ENCODE measurements at regions not wholly inside any gene's neighbourhood (a gene's known extent, or its start where the extent isn't known, plus 50 kb on each side); places are given as distances from the start of the nearest gene placed in this dataset.
A peak's percentile ranks its signal among the peaks of the same experiment; 100 is the strongest.

DNA sequence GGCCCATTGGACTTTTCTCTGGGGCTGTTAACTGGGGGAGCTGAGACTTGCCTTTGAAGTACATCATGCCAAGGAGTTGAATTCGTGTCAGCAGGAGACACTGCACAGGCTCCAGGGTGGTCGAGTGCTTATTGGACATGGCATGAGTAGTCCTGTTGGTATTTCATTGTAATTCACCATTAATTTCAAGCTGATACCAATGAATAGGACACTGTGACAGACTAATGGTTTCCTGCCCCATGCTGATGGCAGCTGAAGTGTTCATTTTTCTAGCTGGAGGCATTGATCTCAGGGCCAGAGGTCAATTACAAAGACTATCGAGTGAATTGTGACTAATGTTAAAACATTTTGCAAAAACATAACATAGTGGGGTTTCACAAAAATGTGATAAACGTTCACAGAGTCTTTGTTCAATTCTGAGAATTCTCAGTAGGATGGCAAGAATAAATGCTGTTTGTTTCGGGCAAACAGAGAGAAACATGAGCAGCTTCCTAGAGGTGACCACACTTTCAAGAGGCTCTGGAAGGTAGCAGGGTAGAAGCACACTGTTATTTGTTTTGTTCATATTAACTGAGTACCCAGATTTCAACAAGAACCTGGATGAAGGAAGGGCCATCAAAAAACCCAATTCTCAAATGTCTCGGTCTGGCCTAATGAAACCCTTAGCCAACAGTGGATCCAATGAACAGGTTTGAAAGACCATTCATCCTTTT is 90.6 kb upstream of the ARL4C start:
- H3K36me3 ChIP-seq, result no peaks in the 10 kb centered on the region
- no peaks in the 10 kb centered on the region for H3K4me1 ChIP-seq
- TF ChIP-seq POLR2A (IDR thresholded peaks at IDR 0.05), result no peak
- TF ChIP-seq, protein P1, sequence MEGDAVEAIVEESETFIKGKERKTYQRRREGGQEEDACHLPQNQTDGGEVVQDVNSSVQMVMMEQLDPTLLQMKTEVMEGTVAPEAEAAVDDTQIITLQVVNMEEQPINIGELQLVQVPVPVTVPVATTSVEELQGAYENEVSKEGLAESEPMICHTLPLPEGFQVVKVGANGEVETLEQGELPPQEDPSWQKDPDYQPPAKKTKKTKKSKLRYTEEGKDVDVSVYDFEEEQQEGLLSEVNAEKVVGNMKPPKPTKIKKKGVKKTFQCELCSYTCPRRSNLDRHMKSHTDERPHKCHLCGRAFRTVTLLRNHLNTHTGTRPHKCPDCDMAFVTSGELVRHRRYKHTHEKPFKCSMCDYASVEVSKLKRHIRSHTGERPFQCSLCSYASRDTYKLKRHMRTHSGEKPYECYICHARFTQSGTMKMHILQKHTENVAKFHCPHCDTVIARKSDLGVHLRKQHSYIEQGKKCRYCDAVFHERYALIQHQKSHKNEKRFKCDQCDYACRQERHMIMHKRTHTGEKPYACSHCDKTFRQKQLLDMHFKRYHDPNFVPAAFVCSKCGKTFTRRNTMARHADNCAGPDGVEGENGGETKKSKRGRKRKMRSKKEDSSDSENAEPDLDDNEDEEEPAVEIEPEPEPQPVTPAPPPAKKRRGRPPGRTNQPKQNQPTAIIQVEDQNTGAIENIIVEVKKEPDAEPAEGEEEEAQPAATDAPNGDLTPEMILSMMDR (IDR thresholded peaks at IDR 0.05), result no peak
- no peak overlapping the region for H3K27ac ChIP-seq
- WGBS, 4 donors, result 83 to 89% (median 87%) methylated on average over 6 of the region's 6 CpGs
- DNase-seq (no peak), ATAC-seq (no peak)
- H3K9me3 ChIP-seq, result no peaks in the 10 kb centered on the region
- no peak overlapping the region for H3K4me3 ChIP-seq
- intact Hi-C loops (cut with DNase I), result no loop called here
- peaks cover 0 to 11% (median 0%) of the 10 kb centered on the region in 9 donors for H3K27me3 ChIP-seq

DNA sequence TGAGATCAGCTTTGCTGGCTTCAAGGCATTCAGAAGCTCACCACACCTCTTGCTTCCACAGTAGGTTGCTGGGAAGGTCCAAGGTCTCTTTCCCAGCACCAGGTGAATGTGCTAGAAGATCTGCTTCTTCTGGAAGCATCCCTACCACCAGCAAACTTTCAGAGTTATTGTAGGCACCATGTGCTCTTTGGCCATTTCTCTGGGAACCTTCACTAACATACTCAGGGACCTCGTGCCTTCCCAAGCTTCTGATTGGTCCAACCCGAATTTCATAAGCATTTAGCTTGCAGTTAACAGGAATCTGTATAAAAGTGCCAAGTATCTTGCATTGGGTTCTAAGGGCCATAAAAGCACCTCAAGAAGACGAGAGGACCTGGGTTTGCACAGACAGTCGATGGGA is 86.5 kb upstream of the ARL4C start:
- WGBS, 4 donors, result 87 to 88% (median 88%) methylated on average over 4 of the region's 4 CpGs
- intact Hi-C loops (cut with DNase I), result no loop called here

DNA sequence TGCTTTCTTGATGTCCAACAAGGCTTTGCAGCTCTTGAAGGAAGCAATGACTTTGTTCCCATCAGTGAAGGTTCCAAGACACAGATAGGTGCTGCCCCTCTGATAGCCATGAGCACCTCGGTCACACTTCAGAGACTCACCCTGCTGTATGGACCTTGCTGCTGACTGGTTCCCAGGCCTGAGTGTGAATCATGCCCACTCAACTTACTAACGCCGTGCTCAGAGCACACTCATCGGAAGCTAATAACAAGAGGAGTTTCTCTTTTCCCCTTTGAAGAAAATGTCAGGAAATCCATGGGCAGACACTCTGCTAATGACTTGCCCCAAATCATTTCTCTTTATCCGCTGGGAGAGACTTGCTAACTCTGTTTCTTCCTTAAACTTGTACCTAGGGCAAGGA is 83.8 kb upstream of the ARL4C start:
- 92 to 96% (median 93%) methylated on average over 4 to 5 of the region's 5 CpGs for WGBS, 4 donors
- TF ChIP-seq, protein P1 (IDR thresholded peaks at IDR 0.05), result no peak
- no peak for TF ChIP-seq POLR2A (IDR thresholded peaks at IDR 0.05)

More for the DNA sequence above, 86.5 kb upstream of the ARL4C start:
- H3K4me1 ChIP-seq, result no peaks in the 10 kb centered on the region
- no peaks in the 10 kb centered on the region for H3K9me3 ChIP-seq
- H3K27me3 ChIP-seq, result peaks cover 0 to 6% (median 0%) of the 10 kb centered on the region in 9 donors
- TF ChIP-seq, protein P1 (IDR thresholded peaks at IDR 0.05), result no peak
- TF ChIP-seq POLR2A (IDR thresholded peaks at IDR 0.05), result no peak
- H3K4me3 ChIP-seq, result no peak overlapping the region
- DNase-seq (no peak), ATAC-seq (no peak)
- no peaks in the 10 kb centered on the region for H3K36me3 ChIP-seq
- no peak overlapping the region for H3K27ac ChIP-seq

DNA sequence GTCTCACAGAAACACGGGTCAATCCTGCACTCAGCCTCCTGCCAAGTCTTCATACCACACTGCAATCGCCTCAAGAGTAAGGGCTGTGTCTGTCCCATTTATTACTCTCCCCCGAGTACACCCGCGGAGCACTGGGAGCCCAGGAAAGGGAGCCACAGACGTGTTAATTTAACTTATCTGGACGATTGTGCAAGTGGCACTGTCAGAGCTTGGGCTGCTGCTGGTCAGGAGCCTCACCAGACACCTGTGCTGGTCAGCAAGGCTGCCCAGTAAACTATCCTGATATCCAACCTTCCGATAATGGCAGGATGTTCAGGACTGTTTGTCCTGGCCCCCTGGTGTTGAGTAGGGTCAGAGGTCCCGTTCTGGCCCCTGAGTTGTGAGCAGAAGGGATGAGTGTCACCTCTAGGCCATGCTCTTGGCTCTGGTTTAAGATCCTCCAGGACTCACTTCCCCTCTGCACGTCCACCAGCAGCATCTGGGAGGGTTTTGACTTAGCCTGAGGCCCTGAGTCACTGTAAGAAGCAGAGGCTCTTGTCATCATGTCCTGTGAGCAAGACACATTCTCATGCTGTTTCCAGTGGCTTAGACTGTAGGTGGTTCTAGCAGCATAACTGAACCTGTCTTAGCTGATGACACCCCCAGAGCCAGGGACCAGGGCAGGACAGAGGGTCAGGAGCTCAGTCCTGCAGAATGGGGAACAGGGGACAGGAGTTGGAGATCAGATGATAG is 82.5 kb upstream of the ARL4C start:
- Histone ChIP-seq H3K36me3 (no peaks in the 10 kb centered on the region), H3K4me3 (no peak overlapping the region), H3K4me1 (no peaks in the 10 kb centered on the region), H3K27ac (no peak overlapping the region), H3K27me3 (peaks cover 0 to 6% (median 0%) of the 10 kb centered on the region in 9 donors), H3K9me3 (no peaks in the 10 kb centered on the region)
- ATAC-seq (peak in 1 of 4 donors; percentile 27), DNase-seq (no peak)
- WGBS, 4 donors, result 78 to 88% (median 84%) methylated on average over 10 of the region's 10 CpGs
- intact Hi-C loops (cut with DNase I), result no loop called here
- no peak for TF ChIP-seq POLR2A (IDR thresholded peaks at IDR 0.05)
- TF ChIP-seq, protein P1 (IDR thresholded peaks at IDR 0.05), result no peak

More for the DNA sequence above, 83.8 kb upstream of the ARL4C start:
- Histone ChIP-seq H3K36me3 (no peaks in the 10 kb centered on the region), H3K4me1 (no peaks in the 10 kb centered on the region), H3K27ac (no peak overlapping the region), H3K9me3 (no peaks in the 10 kb centered on the region), H3K4me3 (no peak overlapping the region), H3K27me3 (peaks cover 0 to 6% (median 0%) of the 10 kb centered on the region in 9 donors)
- DNase-seq (no peak), ATAC-seq (no peak)
- intact Hi-C loops (cut with DNase I), result no loop called here

Measured in heart left ventricle (tissue), 16 donors.